GM23338 (cell line): ENCODE measurements at regions not wholly inside any gene's neighbourhood (a gene's known extent, or its start where the extent isn't known, plus 50 kb on each side); places are given as distances from the start of the nearest gene placed in this dataset.

Experiments used
- ATAC-seq: fragments of 200-7000 bp; cut with Tn5 transposase; 3 replicates; pipeline ENCODE4 v1.9.1; 2020
- DNase-seq: peaks from one replicate; pipeline ENCODE4 v3.0.0-alpha.2; 2015; ENCODE audit warnings: low spot score
- H2AFZ ChIP-seq: fragments of 200-600 bp; sonication (generic); 2 replicates; pipeline ENCODE4 v1.8.0; 2016; ENCODE audit warnings: antibody characterized with exemption, mild to moderate bottlenecking, moderate library complexity
- H3F3A ChIP-seq: fragments of 200-600 bp; sonication (generic); replicated peaks from 2 replicates; pipeline ENCODE4 v1.8.0; 2017; ENCODE audit warnings: antibody characterized with exemption, mixed run types, low read depth
- H3K27ac ChIP-seq: fragments of 200-600 bp; sonication (generic); 2 replicates; pipeline ENCODE4 v1.6.1; 2016; ENCODE audit warnings: low read depth
- H3K27me3 ChIP-seq: fragments of 200-600 bp; sonication (generic); 2 replicates; pipeline ENCODE4 v1.8.0; 2016; ENCODE audit warnings: mild to moderate bottlenecking, mixed run types, moderate library complexity; ENCODE audit not compliant: insufficient read depth
- H3K36me3 ChIP-seq: fragments of 200-600 bp; sonication (generic); 2 replicates; pipeline ENCODE4 v1.8.0; 2016; ENCODE audit warnings: mild to moderate bottlenecking; ENCODE audit not compliant: insufficient read depth
- H3K4me1 ChIP-seq: fragments of 200-600 bp; sonication (generic); 2 replicates; pipeline ENCODE4 v1.8.0; 2016; ENCODE audit warnings: mild to moderate bottlenecking, moderate library complexity; ENCODE audit not compliant: insufficient read depth
- H3K4me2 ChIP-seq: fragments of 200-600 bp; sonication (generic); 2 replicates; pipeline ENCODE4 v1.7.1; 2017; ENCODE audit warnings: mixed run types
- H3K4me3 ChIP-seq: fragments of 200-600 bp; sonication (generic); 2 replicates; pipeline ENCODE4 v1.6.1; 2016; ENCODE audit warnings: mixed run types
- H3K79me2 ChIP-seq: fragments of 200-600 bp; sonication (generic); replicated peaks from 2 replicates; pipeline ENCODE4 v1.8.0; 2017; ENCODE audit warnings: mild to moderate bottlenecking; ENCODE audit not compliant: insufficient read depth
- H3K9me2 ChIP-seq: fragments of 200-600 bp; sonication (generic); 2 replicates; pipeline ENCODE4 v1.8.0; 2017; ENCODE audit not compliant: insufficient read depth
- H4K20me1 ChIP-seq: fragments of 200-600 bp; sonication (generic); replicated peaks from 2 replicates; pipeline ENCODE4 v1.8.0; 2017; ENCODE audit warnings: mild to moderate bottlenecking; ENCODE audit not compliant: insufficient read depth
- H3K27ac Mint-ChIP-seq: 2 replicates; pipeline ENCODE4 v1.8.0; 2020; ENCODE audit warnings: inconsistent platforms, mild to moderate bottlenecking, moderate library complexity, mixed read lengths
- H3K27me3 Mint-ChIP-seq: 3 replicates; pipeline ENCODE4 v1.8.0; 2022; ENCODE audit warnings: low read depth, mild to moderate bottlenecking, moderate library complexity, mixed read lengths, inconsistent platforms; ENCODE audit not compliant: insufficient read depth, poor library complexity
- H3K36me3 Mint-ChIP-seq: 3 replicates; pipeline ENCODE4 v1.8.0; 2021; ENCODE audit warnings: low read depth, mild to moderate bottlenecking, inconsistent platforms, moderate library complexity, mixed read lengths
- H3K4me1 Mint-ChIP-seq: 3 replicates; pipeline ENCODE4 v1.8.0; 2020; ENCODE audit warnings: mild to moderate bottlenecking, inconsistent platforms, mixed read lengths
- H3K4me3 Mint-ChIP-seq: 3 replicates; pipeline ENCODE4 v1.8.0; 2021; ENCODE audit warnings: moderate library complexity, mild to moderate bottlenecking, inconsistent platforms, mixed read lengths
- H3K9me3 Mint-ChIP-seq: 3 replicates; pipeline ENCODE4 v1.8.0; 2020; ENCODE audit warnings: moderate library complexity, mild to moderate bottlenecking, inconsistent platforms, mixed read lengths
- POLR2AphosphoS5 ChIP-seq: IDR thresholded peaks from 2 replicates; pipeline ENCODE4 v1.6.1; 2016; ENCODE audit warnings: antibody characterized with exemption, low read depth
- ZNF114 ChIP-seq: fragments of 250-450 bp; sonication (Bioruptor Pico); IDR thresholded peaks from 2 replicates; pipeline ENCODE4 v1.5.0; 2020; ENCODE audit warnings: mild to moderate bottlenecking, moderate library complexity
- TF ChIP-seq, protein P1 (sequence below): IDR thresholded peaks from one replicate; pipeline ENCODE4 v1.6.1; 2018; ENCODE audit warnings: antibody characterized with exemption; ENCODE audit not compliant: unreplicated experiment
- TF ChIP-seq, protein P2 (sequence below): fragments of 250-450 bp; sonication (Bioruptor Pico); IDR thresholded peaks from 2 replicates; pipeline ENCODE4 v1.5.0; 2020; ENCODE audit warnings: mild to moderate bottlenecking, moderate library complexity

DNA sequence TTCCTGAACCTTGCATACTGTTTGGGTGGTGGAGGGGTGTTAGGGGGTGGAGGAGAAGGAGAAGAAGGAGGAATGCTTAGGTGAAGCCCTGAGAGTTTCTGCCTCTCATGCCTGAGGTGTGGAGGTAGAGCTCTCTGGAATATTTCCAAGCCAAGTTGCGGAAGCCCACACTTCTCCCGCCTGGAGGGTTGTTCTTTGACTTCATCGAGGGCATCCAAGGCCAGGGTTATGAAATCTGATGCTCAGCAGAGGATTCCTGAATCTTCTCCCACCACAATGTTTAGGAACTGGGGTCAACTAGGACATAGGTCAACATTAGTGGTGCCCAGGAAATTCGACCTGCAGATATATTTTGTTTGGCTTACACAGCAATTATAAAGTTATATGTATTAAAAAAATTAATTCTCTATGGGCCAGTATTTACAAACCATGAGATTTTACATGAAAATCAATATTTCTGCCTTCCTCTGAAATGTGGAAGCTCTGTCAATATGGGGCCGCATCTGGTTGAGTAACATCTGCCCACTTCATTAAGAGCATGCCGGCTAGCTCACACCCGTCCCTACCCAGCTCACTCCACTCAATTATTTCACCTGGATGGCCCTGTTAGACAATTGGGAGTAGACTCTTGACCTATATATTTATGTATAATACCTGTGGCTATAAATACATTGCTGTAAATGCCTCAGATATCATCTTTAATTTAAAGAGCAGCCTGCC, 257.1 kb upstream of the ZFP64 start:
- ATAC-seq: no peak
- no peaks in the 10 kb centered on the region for H3K36me3 ChIP-seq
- H4K20me1 ChIP-seq: no peaks in the 10 kb centered on the region
- Mint-ChIP-seq H3K4me3 (no peak overlapping the region), H3K27me3 (peaks cover 4% of the 10 kb centered on the region), H3K36me3 (no peaks in the 10 kb centered on the region), H3K4me1 (no peaks in the 10 kb centered on the region), H3K9me3 (no peaks in the 10 kb centered on the region), H3K27ac (no peak overlapping the region)
- no peak overlapping the region for H3K27ac ChIP-seq
- TF ChIP-seq, protein P1, sequence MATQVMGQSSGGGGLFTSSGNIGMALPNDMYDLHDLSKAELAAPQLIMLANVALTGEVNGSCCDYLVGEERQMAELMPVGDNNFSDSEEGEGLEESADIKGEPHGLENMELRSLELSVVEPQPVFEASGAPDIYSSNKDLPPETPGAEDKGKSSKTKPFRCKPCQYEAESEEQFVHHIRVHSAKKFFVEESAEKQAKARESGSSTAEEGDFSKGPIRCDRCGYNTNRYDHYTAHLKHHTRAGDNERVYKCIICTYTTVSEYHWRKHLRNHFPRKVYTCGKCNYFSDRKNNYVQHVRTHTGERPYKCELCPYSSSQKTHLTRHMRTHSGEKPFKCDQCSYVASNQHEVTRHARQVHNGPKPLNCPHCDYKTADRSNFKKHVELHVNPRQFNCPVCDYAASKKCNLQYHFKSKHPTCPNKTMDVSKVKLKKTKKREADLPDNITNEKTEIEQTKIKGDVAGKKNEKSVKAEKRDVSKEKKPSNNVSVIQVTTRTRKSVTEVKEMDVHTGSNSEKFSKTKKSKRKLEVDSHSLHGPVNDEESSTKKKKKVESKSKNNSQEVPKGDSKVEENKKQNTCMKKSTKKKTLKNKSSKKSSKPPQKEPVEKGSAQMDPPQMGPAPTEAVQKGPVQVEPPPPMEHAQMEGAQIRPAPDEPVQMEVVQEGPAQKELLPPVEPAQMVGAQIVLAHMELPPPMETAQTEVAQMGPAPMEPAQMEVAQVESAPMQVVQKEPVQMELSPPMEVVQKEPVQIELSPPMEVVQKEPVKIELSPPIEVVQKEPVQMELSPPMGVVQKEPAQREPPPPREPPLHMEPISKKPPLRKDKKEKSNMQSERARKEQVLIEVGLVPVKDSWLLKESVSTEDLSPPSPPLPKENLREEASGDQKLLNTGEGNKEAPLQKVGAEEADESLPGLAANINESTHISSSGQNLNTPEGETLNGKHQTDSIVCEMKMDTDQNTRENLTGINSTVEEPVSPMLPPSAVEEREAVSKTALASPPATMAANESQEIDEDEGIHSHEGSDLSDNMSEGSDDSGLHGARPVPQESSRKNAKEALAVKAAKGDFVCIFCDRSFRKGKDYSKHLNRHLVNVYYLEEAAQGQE: no peak
- TF ChIP-seq POLR2AphosphoS5 (no peak), ZNF114 (CRISPR knock-in tag) (no peak)
- TF ChIP-seq, protein P2, sequence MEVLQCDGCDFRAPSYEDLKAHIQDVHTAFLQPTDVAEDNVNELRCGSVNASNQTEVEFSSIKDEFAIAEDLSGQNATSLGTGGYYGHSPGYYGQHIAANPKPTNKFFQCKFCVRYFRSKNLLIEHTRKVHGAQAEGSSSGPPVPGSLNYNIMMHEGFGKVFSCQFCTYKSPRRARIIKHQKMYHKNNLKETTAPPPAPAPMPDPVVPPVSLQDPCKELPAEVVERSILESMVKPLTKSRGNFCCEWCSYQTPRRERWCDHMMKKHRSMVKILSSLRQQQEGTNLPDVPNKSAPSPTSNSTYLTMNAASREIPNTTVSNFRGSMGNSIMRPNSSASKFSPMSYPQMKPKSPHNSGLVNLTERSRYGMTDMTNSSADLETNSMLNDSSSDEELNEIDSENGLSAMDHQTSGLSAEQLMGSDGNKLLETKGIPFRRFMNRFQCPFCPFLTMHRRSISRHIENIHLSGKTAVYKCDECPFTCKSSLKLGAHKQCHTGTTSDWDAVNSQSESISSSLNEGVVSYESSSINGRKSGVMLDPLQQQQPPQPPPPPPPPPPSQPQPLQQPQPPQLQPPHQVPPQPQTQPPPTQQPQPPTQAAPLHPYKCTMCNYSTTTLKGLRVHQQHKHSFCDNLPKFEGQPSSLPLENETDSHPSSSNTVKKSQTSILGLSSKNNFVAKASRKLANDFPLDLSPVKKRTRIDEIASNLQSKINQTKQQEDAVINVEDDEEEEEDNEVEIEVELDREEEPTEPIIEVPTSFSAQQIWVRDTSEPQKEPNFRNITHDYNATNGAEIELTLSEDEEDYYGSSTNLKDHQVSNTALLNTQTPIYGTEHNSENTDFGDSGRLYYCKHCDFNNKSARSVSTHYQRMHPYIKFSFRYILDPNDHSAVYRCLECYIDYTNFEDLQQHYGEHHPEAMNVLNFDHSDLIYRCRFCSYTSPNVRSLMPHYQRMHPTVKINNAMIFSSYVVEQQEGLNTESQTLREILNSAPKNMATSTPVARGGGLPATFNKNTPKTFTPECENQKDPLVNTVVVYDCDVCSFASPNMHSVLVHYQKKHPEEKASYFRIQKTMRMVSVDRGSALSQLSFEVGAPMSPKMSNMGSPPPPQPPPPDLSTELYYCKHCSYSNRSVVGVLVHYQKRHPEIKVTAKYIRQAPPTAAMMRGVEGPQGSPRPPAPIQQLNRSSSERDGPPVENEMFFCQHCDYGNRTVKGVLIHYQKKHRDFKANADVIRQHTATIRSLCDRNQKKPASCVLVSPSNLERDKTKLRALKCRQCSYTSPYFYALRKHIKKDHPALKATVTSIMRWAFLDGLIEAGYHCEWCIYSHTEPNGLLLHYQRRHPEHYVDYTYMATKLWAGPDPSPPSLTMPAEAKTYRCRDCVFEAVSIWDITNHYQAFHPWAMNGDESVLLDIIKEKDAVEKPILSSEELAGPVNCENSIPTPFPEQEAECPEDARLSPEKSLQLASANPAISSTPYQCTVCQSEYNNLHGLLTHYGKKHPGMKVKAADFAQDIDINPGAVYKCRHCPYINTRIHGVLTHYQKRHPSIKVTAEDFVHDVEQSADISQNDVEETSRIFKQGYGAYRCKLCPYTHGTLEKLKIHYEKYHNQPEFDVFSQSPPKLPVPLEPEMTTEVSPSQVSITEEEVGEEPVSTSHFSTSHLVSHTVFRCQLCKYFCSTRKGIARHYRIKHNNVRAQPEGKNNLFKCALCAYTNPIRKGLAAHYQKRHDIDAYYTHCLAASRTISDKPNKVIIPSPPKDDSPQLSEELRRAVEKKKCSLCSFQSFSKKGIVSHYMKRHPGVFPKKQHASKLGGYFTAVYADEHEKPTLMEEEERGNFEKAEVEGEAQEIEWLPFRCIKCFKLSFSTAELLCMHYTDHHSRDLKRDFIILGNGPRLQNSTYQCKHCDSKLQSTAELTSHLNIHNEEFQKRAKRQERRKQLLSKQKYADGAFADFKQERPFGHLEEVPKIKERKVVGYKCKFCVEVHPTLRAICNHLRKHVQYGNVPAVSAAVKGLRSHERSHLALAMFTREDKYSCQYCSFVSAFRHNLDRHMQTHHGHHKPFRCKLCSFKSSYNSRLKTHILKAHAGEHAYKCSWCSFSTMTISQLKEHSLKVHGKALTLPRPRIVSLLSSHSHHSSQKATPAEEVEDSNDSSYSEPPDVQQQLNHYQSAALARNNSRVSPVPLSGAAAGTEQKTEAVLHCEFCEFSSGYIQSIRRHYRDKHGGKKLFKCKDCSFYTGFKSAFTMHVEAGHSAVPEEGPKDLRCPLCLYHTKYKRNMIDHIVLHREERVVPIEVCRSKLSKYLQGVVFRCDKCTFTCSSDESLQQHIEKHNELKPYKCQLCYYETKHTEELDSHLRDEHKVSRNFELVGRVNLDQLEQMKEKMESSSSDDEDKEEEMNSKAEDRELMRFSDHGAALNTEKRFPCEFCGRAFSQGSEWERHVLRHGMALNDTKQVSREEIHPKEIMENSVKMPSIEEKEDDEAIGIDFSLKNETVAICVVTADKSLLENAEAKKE: no peak
- no peak for DNase-seq
- H2AFZ ChIP-seq: no peak overlapping the region
- H3K9me2 ChIP-seq: peaks cover 3% of the 10 kb centered on the region
- no peaks in the 10 kb centered on the region for H3K4me1 ChIP-seq
- H3F3A ChIP-seq: no peaks in the 10 kb centered on the region
- H3K4me3 ChIP-seq: no peak overlapping the region
- H3K27me3 ChIP-seq: no peaks in the 10 kb centered on the region
- H3K4me2 ChIP-seq: no peak overlapping the region
- no peaks in the 10 kb centered on the region for H3K79me2 ChIP-seq
